NCI-H2196 (cell line): ENCODE measurements at regions not wholly inside any gene's neighbourhood (a gene's known extent, or its start where the extent isn't known, plus 50 kb on each side); places are given as distances from the start of the nearest gene placed in this dataset.

ENCODE experiments used
- DNase-seq: peaks from one replicate; lab custom pipeline; 2025; ENCODE audit not compliant: unreplicated experiment; lab: John Stamatoyannopoulos, UW

- DNase-seq, result no peak
Measured at GRCh38 chr12:98453492-98453891, 61.9 kb upstream of the TMPO start.

GRCh38 chr12:98456041-98456440, 59.3 kb upstream of the TMPO start:
- DNase-seq, result no peak

- no peak for DNase-seq
Measured at GRCh38 chr12:98456576-98457573, 58.5 kb upstream of the TMPO start.

GRCh38 chr12:98464190-98464589, 51.2 kb upstream of the TMPO start:
- no peak for DNase-seq

DNA sequence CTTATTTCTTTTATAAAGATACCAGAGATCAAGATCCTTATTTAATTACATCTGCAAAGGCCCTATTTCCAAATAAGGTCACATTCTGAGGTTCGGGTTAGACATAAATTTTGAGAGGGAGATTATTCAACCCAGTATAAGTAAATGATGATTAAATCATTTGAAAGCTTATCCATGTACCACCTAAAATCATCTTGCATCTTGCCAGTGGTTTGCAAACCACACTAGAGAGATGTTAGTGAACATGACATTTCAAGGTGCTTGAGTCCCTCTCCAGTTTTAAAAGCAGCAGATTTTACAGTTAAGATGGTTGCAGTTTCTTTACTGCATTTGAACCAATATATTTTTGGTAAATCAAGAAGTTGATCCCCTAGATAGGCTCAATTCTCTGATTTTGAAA, 49.9 kb upstream of the TMPO start:
- no peak for DNase-seq
